SK-N-MC (cell line): ENCODE measurements at regions not wholly inside any gene's neighbourhood (a gene's known extent, or its start where the extent isn't known, plus 50 kb on each side); places are given as distances from the start of the nearest gene placed in this dataset.

Experiments used
- DNase-seq: peaks from one replicate; pipeline ENCODE4 v3.0.0-alpha.2; 2011; ENCODE audit warnings: low read depth, low spot score
- H3K27ac ChIP-seq: fragments of 200-600 bp; sonication (generic); 2 replicates; pipeline ENCODE4 v1.5.1; 2016; ENCODE audit warnings: mixed run types
- H3K36me3 ChIP-seq: fragments of 200-600 bp; sonication (generic); 2 replicates; pipeline ENCODE4 v1.6.1; 2017; ENCODE audit warnings: antibody characterized with exemption, low read length, mixed read lengths; ENCODE audit not compliant: insufficient read depth
- H3K4me3 ChIP-seq: fragments of 200-600 bp; sonication (generic); 2 replicates; pipeline ENCODE4 v1.5.1; 2016
- H3K9ac ChIP-seq: fragments of 200-600 bp; sonication (generic); 2 replicates; pipeline ENCODE4 v1.8.0; 2017; ENCODE audit warnings: mixed run types, mixed read lengths; ENCODE audit not compliant: insufficient read length
- H3K9me3 ChIP-seq: fragments of 200-600 bp; sonication (generic); 2 replicates; pipeline ENCODE4 v1.6.1; 2017; ENCODE audit warnings: low read depth, mild to moderate bottlenecking, antibody characterized with exemption, low read length, moderate library complexity, mixed read lengths
- EZH2 ChIP-seq: fragments of 200-600 bp; sonication (generic); IDR thresholded peaks from one replicate; pipeline ENCODE4 v1.6.1; 2017; ENCODE audit warnings: antibody characterized with exemption
- FOXP2 ChIP-seq: optimal IDR thresholded peaks from 2 replicates; pipeline ENCODE3; 2011; ENCODE audit warnings: mild to moderate bottlenecking, moderate library complexity; ENCODE audit not compliant: insufficient read depth; ENCODE audit errors: extremely low read length, control extremely low read depth
- POLR2AphosphoS5 ChIP-seq: IDR thresholded peaks from 2 replicates; pipeline ENCODE4 v1.6.1; 2012; ENCODE audit warnings: mild to moderate bottlenecking, low read depth, low read length, borderline replicate concordance

DNA sequence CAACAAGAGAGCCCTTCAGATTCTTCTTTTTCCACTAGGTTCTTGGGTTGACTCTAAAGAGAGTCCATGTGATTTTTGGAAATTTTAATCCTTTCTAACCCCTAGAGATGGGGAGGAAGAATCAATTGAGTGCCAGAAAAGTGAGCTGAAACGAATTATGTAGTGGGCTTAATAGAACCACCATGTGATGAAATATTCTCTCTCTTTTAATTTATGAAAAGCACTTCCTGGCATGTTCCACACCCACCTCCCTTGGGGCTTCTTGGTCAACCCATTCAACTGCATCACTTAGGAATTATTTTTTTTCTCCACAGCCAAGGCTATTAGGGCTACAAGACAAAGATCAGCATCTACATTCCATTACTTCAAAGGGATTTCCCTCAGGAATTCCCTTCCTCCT lies 79.6 kb downstream of the ZC3H11B start:
- H3K4me3 ChIP-seq, result 0 out of 2 replicates have a peak overlapping the region, but pooled peaks have one; percentile 29
- peak overlapping the region; percentile 51 for H3K27ac ChIP-seq
- TF ChIP-seq FOXP2, result no peak
- TF ChIP-seq EZH2, result no peak
- no peak for TF ChIP-seq POLR2AphosphoS5
- H3K9me3 ChIP-seq, result no peaks in the 10 kb centered on the region
- no peaks in the 10 kb centered on the region for H3K36me3 ChIP-seq
- H3K9ac ChIP-seq, result no peak overlapping the region
- peak; percentile 35 for DNase-seq

DNA sequence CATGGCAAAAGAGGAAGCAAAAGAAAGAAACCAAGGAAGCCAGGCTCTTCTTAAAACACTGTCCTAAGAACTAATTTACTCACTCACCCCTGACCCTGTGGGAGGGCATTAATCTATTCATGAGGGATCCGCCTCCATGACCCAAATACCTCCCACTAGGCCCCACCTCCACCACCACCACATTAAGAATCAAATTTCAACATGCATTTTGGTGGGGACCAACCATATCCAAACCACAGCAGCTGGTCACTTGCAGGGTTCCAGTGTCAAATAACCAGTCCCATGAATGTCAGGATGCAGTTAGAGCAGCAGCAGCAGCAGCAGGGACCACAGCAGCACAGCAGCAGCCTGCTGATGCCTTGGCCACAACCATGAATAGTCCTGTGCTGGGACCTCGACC lies 83.8 kb downstream of the ZC3H11B start:
- DNase-seq, result no peak

DNA sequence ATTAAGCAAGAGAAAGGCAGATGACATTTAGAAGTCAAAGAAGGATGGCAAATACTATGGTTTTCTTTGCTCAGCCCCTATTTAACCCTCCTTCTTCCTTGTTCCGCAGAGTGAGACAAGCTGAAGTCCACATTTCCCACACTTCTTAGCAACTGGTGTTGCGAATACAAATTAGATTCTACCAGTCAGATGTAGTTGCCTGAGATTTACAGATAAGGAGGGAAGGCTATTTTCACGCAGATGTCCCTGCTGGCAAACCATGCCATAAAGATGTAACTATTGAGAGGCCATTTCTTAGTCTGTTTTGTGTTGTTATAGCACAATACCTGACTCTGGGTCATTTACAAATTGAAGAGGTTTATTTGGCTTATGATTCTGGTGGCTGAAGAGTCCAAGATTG lies 84.3 kb downstream of the ZC3H11B start:
- Histone ChIP-seq H3K9ac (no peak overlapping the region), H3K4me3 (no peak overlapping the region), H3K9me3 (no peaks in the 10 kb centered on the region), H3K27ac (no peak overlapping the region), H3K36me3 (no peaks in the 10 kb centered on the region)
- DNase-seq, result no peak
- TF ChIP-seq EZH2, result no peak
- no peak for TF ChIP-seq FOXP2
- TF ChIP-seq POLR2AphosphoS5, result no peak

More for the DNA sequence above, 83.8 kb downstream of the ZC3H11B start:
- no peak for TF ChIP-seq POLR2AphosphoS5
- no peak for TF ChIP-seq EZH2
- no peak for TF ChIP-seq FOXP2
- Histone ChIP-seq H3K9ac (no peak overlapping the region), H3K4me3 (no peak overlapping the region), H3K9me3 (no peaks in the 10 kb centered on the region), H3K36me3 (no peaks in the 10 kb centered on the region), H3K27ac (no peak overlapping the region)

DNA sequence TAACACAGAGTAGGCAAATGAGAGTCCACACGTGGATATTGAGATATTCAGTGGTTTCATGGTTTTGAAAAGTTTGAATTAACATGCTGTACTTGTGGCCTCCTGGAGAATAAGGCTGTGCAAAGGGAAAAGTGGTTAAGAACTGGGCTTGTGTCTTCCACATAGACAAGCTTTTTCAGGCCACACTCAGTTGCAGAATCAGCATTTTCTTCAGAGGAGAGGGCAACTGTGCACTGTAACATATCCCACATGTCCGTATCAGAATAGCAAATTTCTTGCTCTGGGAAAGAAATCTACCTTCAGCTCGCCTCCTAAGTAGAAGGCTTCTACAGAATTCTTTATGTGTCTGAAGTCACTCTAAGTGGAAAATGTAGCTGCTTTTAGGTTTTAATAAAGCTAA lies 84.9 kb downstream of the ZC3H11B start:
- TF ChIP-seq FOXP2 (no peak), EZH2 (no peak), POLR2AphosphoS5 (no peak)
- no peak overlapping the region for H3K4me3 ChIP-seq
- no peaks in the 10 kb centered on the region for H3K9me3 ChIP-seq
- H3K9ac ChIP-seq, result peak overlapping the region; percentile 15
- H3K27ac ChIP-seq, result peak overlapping the region; percentile 38; the same call in 1 of the 2 replicates
- DNase-seq, result no peak
- H3K36me3 ChIP-seq, result no peaks in the 10 kb centered on the region

DNA sequence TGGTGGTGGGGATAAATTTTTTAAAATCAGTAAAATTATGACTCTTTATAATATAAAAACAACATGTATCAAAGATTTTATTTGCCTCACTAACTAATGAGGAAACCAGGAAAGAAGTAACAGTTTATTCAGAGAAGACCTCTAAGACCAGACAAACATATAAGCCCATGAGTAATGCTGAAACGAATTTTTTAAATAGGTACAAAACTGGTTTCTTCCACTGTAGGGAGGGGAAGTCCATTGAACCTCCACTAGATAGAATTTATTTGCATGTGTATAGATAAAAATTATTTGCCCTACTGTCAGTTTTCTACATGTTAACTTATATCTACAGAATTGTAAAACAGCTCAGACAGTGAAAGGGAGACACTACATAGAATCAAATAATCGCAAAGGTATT lies 86.8 kb downstream of the ZC3H11B start:
- no peak overlapping the region for H3K4me3 ChIP-seq
- H3K27ac ChIP-seq, result no peak overlapping the region
- no peaks in the 10 kb centered on the region for H3K36me3 ChIP-seq
- TF ChIP-seq POLR2AphosphoS5 (no peak), EZH2 (no peak), FOXP2 (no peak)
- DNase-seq, result no peak
- no peaks in the 10 kb centered on the region for H3K9me3 ChIP-seq
- H3K9ac ChIP-seq, result no peak overlapping the region

DNA sequence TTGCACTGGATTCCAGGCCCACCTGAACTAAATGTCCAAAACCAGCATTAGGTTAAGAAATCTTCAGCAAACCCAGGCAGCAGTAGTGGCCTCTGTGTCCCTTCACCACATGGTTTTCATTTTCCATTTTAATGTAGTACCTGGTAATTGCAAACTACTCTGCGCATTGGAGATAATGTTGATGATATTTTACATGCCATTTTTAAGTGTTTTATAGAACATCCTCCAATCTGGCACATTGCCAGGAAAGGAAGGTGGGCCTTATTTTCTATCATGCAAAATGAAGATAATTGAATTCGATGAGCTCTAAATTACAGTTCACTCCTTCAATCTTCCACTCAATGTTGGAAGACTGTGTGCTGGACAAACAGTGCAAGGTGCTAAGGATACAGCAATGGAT lies 89.5 kb downstream of the ZC3H11B start:
- Histone ChIP-seq H3K9me3 (no peaks in the 10 kb centered on the region), H3K4me3 (no peak overlapping the region), H3K27ac (no peak overlapping the region), H3K9ac (no peak overlapping the region), H3K36me3 (no peaks in the 10 kb centered on the region)
- no peak for TF ChIP-seq FOXP2
- no peak for TF ChIP-seq EZH2
- no peak for TF ChIP-seq POLR2AphosphoS5
- no peak for DNase-seq

DNA sequence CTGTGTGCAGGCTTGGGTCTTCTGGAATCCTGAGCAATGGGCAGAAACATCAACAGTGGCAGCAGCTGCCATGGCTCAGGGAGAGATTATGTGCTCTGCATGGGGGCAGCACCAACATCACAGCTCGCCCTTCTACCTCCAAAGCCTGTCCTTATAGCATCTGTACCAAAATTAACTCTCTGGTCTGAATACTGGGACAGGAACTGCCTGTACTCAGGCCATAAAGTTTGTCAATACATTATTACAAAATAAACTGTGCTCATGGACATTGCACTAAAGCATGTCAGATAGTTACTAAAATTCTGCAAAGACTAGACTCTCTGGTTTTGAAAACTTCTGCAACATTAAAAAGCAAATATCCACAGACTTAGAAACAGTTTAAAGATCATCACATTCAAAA lies 91.6 kb downstream of the ZC3H11B start:
- H3K27ac ChIP-seq, result no peak overlapping the region
- H3K36me3 ChIP-seq, result no peaks in the 10 kb centered on the region
- H3K4me3 ChIP-seq, result no peak overlapping the region
- TF ChIP-seq POLR2AphosphoS5, result no peak
- TF ChIP-seq FOXP2, result no peak
- no peak for TF ChIP-seq EZH2
- H3K9me3 ChIP-seq, result no peaks in the 10 kb centered on the region
- no peak for DNase-seq
- no peak overlapping the region for H3K9ac ChIP-seq

DNA sequence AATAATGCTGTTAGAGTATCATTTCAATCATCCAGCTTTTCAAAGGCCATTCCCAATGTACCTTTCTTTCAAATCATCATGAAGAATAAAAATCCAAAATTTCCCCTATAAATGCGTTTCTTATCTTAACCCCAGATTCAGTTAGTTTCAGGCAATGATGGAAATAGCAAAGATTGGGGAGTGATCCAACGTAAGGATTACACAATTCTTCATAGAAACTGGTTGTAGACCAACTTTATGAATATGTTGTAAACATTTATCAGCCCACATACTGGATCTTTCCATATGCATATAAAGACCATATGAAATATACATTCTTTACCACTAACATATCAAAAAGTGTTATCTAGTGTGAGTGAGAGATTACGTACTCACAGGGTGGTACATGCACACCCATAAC lies 92.7 kb downstream of the ZC3H11B start:
- no peak overlapping the region for H3K9ac ChIP-seq

DNA sequence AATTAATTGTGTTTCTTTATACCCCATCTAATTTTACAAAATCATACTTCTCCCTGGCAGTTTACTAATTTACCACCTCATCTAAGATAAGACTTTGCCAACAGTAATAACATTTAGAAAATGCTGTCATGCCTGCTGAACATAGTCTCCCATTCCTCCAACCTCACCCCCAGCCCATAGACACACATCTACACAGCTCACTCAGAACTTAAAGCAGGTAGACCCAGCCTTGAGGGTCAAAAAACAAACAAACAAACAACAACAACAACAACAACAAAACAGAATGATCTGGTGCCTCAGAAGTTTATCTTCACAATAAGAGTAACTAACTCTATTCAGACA lies 94.0 kb downstream of the ZC3H11B start:
- no peak for TF ChIP-seq EZH2
- TF ChIP-seq POLR2AphosphoS5, result no peak
- no peak for TF ChIP-seq FOXP2
- H3K4me3 ChIP-seq, result no peak overlapping the region
- H3K9me3 ChIP-seq, result no peaks in the 10 kb centered on the region
- DNase-seq, result no peak
- no peaks in the 10 kb centered on the region for H3K36me3 ChIP-seq
- no peak overlapping the region for H3K9ac ChIP-seq
- no peak overlapping the region for H3K27ac ChIP-seq

More for the DNA sequence above, 92.7 kb downstream of the ZC3H11B start:
- Histone ChIP-seq H3K36me3 (no peaks in the 10 kb centered on the region), H3K4me3 (no peak overlapping the region), H3K9me3 (no peaks in the 10 kb centered on the region), H3K27ac (no peak overlapping the region)
- TF ChIP-seq POLR2AphosphoS5 (no peak), EZH2 (no peak), FOXP2 (no peak)
- DNase-seq, result no peak
